ENCODE measurements at regions not wholly inside any gene's neighbourhood (a gene's known extent, or its start where the extent isn't known, plus 50 kb on each side); places are given as distances from the start of the nearest gene placed in this dataset.

DNA sequence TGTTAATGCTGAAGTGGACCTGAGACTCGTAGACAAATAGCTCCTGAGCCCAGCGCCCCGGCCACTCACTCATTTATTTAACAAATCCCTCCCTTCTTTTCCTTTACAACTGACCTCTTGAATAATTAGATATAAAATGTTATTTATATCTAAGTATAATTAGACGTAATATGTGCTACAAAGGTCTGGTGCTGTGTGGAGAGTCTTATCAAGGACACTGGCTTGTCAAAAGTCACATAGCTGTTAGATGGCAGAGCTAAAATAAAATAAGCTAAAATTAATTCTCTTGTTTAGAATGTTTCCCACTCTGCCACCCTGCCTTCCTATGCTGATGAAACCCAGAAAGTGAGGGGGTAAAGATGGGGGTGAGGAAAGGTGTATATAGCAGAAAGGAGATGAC is 73.0 kb upstream of the FAM216B start:
- TF ChIP-seq, protein P1, sequence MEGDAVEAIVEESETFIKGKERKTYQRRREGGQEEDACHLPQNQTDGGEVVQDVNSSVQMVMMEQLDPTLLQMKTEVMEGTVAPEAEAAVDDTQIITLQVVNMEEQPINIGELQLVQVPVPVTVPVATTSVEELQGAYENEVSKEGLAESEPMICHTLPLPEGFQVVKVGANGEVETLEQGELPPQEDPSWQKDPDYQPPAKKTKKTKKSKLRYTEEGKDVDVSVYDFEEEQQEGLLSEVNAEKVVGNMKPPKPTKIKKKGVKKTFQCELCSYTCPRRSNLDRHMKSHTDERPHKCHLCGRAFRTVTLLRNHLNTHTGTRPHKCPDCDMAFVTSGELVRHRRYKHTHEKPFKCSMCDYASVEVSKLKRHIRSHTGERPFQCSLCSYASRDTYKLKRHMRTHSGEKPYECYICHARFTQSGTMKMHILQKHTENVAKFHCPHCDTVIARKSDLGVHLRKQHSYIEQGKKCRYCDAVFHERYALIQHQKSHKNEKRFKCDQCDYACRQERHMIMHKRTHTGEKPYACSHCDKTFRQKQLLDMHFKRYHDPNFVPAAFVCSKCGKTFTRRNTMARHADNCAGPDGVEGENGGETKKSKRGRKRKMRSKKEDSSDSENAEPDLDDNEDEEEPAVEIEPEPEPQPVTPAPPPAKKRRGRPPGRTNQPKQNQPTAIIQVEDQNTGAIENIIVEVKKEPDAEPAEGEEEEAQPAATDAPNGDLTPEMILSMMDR (IDR thresholded peaks at IDR 0.05): no peak
- TF ChIP-seq POLR2AphosphoS5 (IDR thresholded peaks at IDR 0.05) (no peak), POLR2A (IDR thresholded peaks at IDR 0.05) (no peak)

Measured in breast epithelium (tissue), 3 donors.